Smooth muscle cell (in vitro differentiated cells): ENCODE measurements at regions not wholly inside any gene's neighbourhood (a gene's known extent, or its start where the extent isn't known, plus 50 kb on each side); places are given as distances from the start of the nearest gene placed in this dataset.

Experiments
- DNase-seq: peaks from one replicate; lab custom pipeline; 2025; ENCODE audit not compliant: unreplicated experiment; lab: John Stamatoyannopoulos, UW
- H2AFZ ChIP-seq: fragments of 200-600 bp; sonication (generic); 2 replicates; pipeline ENCODE4 v1.6.0; 2016; ENCODE audit warnings: antibody characterized with exemption, low read depth, mild to moderate bottlenecking
- H3F3A ChIP-seq: fragments of 200-600 bp; sonication (generic); 2 replicates; pipeline ENCODE4 v1.6.0; 2017; ENCODE audit warnings: antibody characterized with exemption, low read depth
- H3K27ac ChIP-seq: fragments of 200-600 bp; sonication (generic); 2 replicates; pipeline ENCODE4 v1.5.1; 2016; ENCODE audit warnings: low read depth, mild to moderate bottlenecking
- H3K27me3 ChIP-seq: fragments of 200-600 bp; sonication (generic); 2 replicates; pipeline ENCODE4 v1.6.1; 2016; ENCODE audit warnings: low read depth, mild to moderate bottlenecking
- H3K36me3 ChIP-seq: fragments of 200-600 bp; sonication (generic); 2 replicates; pipeline ENCODE4 v1.5.1; 2016; ENCODE audit warnings: low read depth
- H3K4me1 ChIP-seq: fragments of 200-600 bp; sonication (generic); 2 replicates; pipeline ENCODE4 v1.5.1; 2016; ENCODE audit warnings: low read depth
- H3K4me2 ChIP-seq: fragments of 200-600 bp; sonication (generic); 2 replicates; pipeline ENCODE4 v1.6.0; 2016; ENCODE audit warnings: mild to moderate bottlenecking
- H3K4me3 ChIP-seq: fragments of 200-600 bp; sonication (generic); 2 replicates; pipeline ENCODE4 v1.5.1; 2016; ENCODE audit warnings: mild to moderate bottlenecking
- H3K79me2 ChIP-seq: fragments of 200-600 bp; sonication (generic); 2 replicates; pipeline ENCODE4 v1.6.0; 2016; ENCODE audit warnings: low read depth, mild to moderate bottlenecking
- H3K9ac ChIP-seq: fragments of 200-600 bp; sonication (generic); 2 replicates; pipeline ENCODE4 v1.6.0; 2016; ENCODE audit warnings: low read depth
- H3K9me3 ChIP-seq: fragments of 200-600 bp; sonication (generic); replicated peaks from 2 replicates; pipeline ENCODE4 v1.5.1; 2016; ENCODE audit warnings: low read depth
- H4K20me1 ChIP-seq: fragments of 200-600 bp; sonication (generic); 2 replicates; pipeline ENCODE4 v1.6.0; 2016; ENCODE audit warnings: low read depth
- CTCF ChIP-seq: fragments of 200-600 bp; sonication (generic); IDR thresholded peaks from 2 replicates; pipeline ENCODE4 v1.5.1; 2017; ENCODE audit warnings: borderline replicate concordance, mild to moderate bottlenecking, antibody characterized with exemption; ENCODE audit not compliant: insufficient read depth, poor library complexity, severe bottlenecking
- WGBS: methylation state at CpG from one replicate; pipeline ENCODE4 v1.1.7; 2016; ENCODE audit warnings: low lambda C conversion rate; 5-methylcytosine and 5-hydroxymethylcytosine counted together

DNA sequence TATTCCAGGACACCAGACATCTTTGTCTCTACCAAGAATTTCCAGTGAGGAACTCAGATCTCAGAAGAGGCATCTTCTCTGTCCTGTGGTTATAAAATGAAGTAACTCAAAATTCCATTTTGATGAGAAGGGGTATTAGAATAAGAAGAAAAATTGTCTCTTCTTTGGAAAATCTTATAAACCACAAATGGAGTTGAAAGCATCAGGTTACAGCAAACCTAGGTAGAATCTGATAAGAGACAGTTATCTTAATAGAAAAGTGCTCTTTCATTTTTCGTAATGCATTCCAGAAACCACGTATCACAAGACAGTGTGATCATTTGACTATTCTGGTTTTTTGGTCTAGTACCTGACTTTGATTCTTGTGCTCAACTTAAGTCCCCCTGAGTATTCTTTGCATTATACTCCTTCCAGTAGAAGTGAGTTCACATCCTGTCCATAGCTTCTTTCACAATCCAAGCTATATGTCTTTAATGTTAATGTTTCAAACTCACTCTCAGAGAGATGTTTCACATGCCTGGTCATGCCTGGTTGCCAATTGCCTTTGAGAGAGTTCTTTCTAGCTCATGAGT, 120.9 kb upstream of the PRDX6 start:
- H4K20me1 ChIP-seq: no peaks in the 10 kb centered on the region
- no peaks in the 10 kb centered on the region for H3K4me1 ChIP-seq
- H3K36me3 ChIP-seq: no peaks in the 10 kb centered on the region
- no peaks in the 10 kb centered on the region for H3K79me2 ChIP-seq
- TF ChIP-seq CTCF: no peak
- no peaks in the 10 kb centered on the region for H3K27me3 ChIP-seq
- no peak for DNase-seq
- H3K4me3 ChIP-seq: no peak overlapping the region
- peaks cover 5% of the 10 kb centered on the region for H3K9me3 ChIP-seq
- H3K4me2 ChIP-seq: no peak overlapping the region
- no peak overlapping the region for H2AFZ ChIP-seq
- 80% methylated on average over 2 of the region's 2 CpGs for WGBS
- H3F3A ChIP-seq: no peaks in the 10 kb centered on the region
- peak overlapping the region; percentile 50 for H3K27ac ChIP-seq
- H3K9ac ChIP-seq: no peak overlapping the region

DNA sequence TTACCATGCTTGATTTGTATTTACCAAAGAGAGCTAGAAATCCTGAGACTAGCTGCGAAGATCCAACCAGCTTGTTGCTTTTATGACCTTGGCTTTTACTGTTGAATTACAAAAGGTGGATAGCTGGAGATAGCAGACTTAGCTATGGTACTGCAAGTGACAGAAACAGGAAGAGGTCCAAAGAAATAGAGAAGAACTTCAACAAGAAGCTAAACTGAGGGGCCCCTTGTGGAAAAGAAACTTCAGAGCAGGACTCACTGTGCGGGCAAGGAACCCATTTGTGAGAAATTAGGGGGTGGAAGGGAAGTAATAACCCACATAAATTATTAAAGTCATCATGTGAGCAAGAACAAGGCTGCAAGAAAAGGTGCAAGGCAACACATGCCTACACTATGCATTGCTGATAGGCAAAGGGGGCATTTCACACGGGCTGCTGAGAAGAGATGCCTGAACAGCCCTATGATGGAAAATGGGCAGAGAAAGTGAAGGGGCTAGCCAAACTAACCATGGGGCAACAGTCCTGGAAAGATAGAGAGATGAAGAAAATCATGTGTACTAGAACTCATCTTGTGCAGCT, 116.6 kb upstream of the PRDX6 start:
- H3K27me3 ChIP-seq: no peaks in the 10 kb centered on the region
- TF ChIP-seq CTCF: no peak
- no peak overlapping the region for H3K9ac ChIP-seq
- no peak overlapping the region for H2AFZ ChIP-seq
- peak overlapping the region; percentile 8 for H3K4me2 ChIP-seq
- H3K4me1 ChIP-seq: no peaks in the 10 kb centered on the region
- H3K4me3 ChIP-seq: no peak overlapping the region
- H3K9me3 ChIP-seq: no peaks in the 10 kb centered on the region
- DNase-seq: no peak
- no peaks in the 10 kb centered on the region for H4K20me1 ChIP-seq
- H3K79me2 ChIP-seq: no peaks in the 10 kb centered on the region
- no peaks in the 10 kb centered on the region for H3F3A ChIP-seq
- H3K36me3 ChIP-seq: no peaks in the 10 kb centered on the region
- H3K27ac ChIP-seq: no peak overlapping the region
- WGBS: 79% methylated on average over 3 of the region's 3 CpGs

- H3K4me2 ChIP-seq: no peak overlapping the region
- WGBS: 93% methylated on average over 2 of the region's 2 CpGs
- H3K4me1 ChIP-seq: no peaks in the 10 kb centered on the region
- H3K36me3 ChIP-seq: no peaks in the 10 kb centered on the region
- H3K9ac ChIP-seq: no peak overlapping the region
- H3K27me3 ChIP-seq: no peaks in the 10 kb centered on the region
- no peak for DNase-seq
- H3F3A ChIP-seq: no peaks in the 10 kb centered on the region
- H2AFZ ChIP-seq: no peak overlapping the region
- no peak for TF ChIP-seq CTCF
- H3K9me3 ChIP-seq: no peaks in the 10 kb centered on the region
- H4K20me1 ChIP-seq: no peaks in the 10 kb centered on the region
- no peak overlapping the region for H3K27ac ChIP-seq
- no peak overlapping the region for H3K4me3 ChIP-seq
- no peaks in the 10 kb centered on the region for H3K79me2 ChIP-seq
Measured at GRCh38 chr1:173362543-173362942, 114.6 kb upstream of the PRDX6 start.

GRCh38 chr1:173364827-173365226, 112.3 kb upstream of the PRDX6 start:
- Histone ChIP-seq H3K4me2 (no peak overlapping the region), H3K27ac (no peak overlapping the region), H3K79me2 (no peaks in the 10 kb centered on the region), H3K27me3 (no peaks in the 10 kb centered on the region), H3K4me3 (no peak overlapping the region), H3F3A (no peaks in the 10 kb centered on the region), H3K4me1 (no peaks in the 10 kb centered on the region), H2AFZ (no peak overlapping the region), H3K36me3 (no peaks in the 10 kb centered on the region), H4K20me1 (no peaks in the 10 kb centered on the region), H3K9ac (no peak overlapping the region), H3K9me3 (no peaks in the 10 kb centered on the region)
- TF ChIP-seq CTCF: no peak
- WGBS: 87% methylated on average over 3 of the region's 3 CpGs
- no peak for DNase-seq
